H9 (cell line): ENCODE measurements at regions not wholly inside any gene's neighbourhood (a gene's known extent, or its start where the extent isn't known, plus 50 kb on each side); places are given as distances from the start of the nearest gene placed in this dataset.

Source experiments
- DNase-seq: peaks from one replicate; pipeline ENCODE4 v3.0.0-alpha.2; 2017
- H2AFZ ChIP-seq: one replicate; pipeline ENCODE4 v1.6.1; 2013; ENCODE audit warnings: mild to moderate bottlenecking, low read length, control low read depth, moderate library complexity
- H2AK5ac ChIP-seq: 2 replicates; pipeline ENCODE4 v1.6.1; 2013; ENCODE audit warnings: low read length, control low read depth, mixed read lengths; ENCODE audit not compliant: insufficient read length
- H2BK120ac ChIP-seq: one replicate; pipeline ENCODE4 v1.6.1; 2013; ENCODE audit warnings: low read depth, mild to moderate bottlenecking, low read length, control low read depth, inconsistent platforms; ENCODE audit not compliant: poor library complexity, severe bottlenecking
- H2BK12ac ChIP-seq: 2 replicates; pipeline ENCODE4 v1.6.1; 2013; ENCODE audit warnings: low read length, control low read depth, mixed read lengths, low read depth; ENCODE audit not compliant: insufficient read length
- H2BK15ac ChIP-seq: 2 replicates; pipeline ENCODE4 v1.6.1; 2013; ENCODE audit warnings: low read depth, low read length, control low read depth
- H2BK20ac ChIP-seq: one replicate; pipeline ENCODE4 v1.6.1; 2013; ENCODE audit warnings: low read depth, mild to moderate bottlenecking, low read length, control low read depth, inconsistent platforms; ENCODE audit not compliant: poor library complexity, severe bottlenecking
- H2BK5ac ChIP-seq: 2 replicates; pipeline ENCODE4 v1.6.1; 2013; ENCODE audit warnings: low read length, control low read depth, mixed read lengths; ENCODE audit not compliant: insufficient read length
- H3K14ac ChIP-seq: 2 replicates; pipeline ENCODE4 v1.6.1; 2013; ENCODE audit warnings: low read length, control low read depth; ENCODE audit not compliant: insufficient read depth
- H3K18ac ChIP-seq: 2 replicates; pipeline ENCODE4 v1.6.1; 2013; ENCODE audit warnings: low read depth, mild to moderate bottlenecking, mixed read lengths, low read length, control low read depth; ENCODE audit not compliant: insufficient read length
- H3K23ac ChIP-seq: 2 replicates; pipeline ENCODE4 v1.6.1; 2013; ENCODE audit warnings: low read length, control low read depth, mixed read lengths, low read depth; ENCODE audit not compliant: insufficient read length
- H3K23me2 ChIP-seq: 2 replicates; pipeline ENCODE4 v1.6.1; 2013; ENCODE audit warnings: low read depth, mild to moderate bottlenecking, mixed read lengths, low read length, control low read depth; ENCODE audit not compliant: insufficient read length, poor library complexity, severe bottlenecking
- H3K27ac ChIP-seq: 2 replicates; pipeline ENCODE4 v1.5.1; 2013; ENCODE audit warnings: low read length, control low read depth, mixed read lengths, low read depth; ENCODE audit not compliant: insufficient read length
- H3K27me3 ChIP-seq: 2 replicates; pipeline ENCODE4 v1.6.1; 2013; ENCODE audit warnings: low read length, control low read depth, inconsistent platforms; ENCODE audit not compliant: insufficient read depth
- H3K4ac ChIP-seq: 2 replicates; pipeline ENCODE4 v1.6.1; 2013; ENCODE audit warnings: low read depth, mild to moderate bottlenecking, control low read depth, inconsistent platforms, low read length, moderate library complexity
- H3K4me1 ChIP-seq: 2 replicates; pipeline ENCODE4 v1.6.1; 2013; ENCODE audit warnings: low read length, control low read depth, inconsistent platforms; ENCODE audit not compliant: insufficient read depth
- H3K4me2 ChIP-seq: 2 replicates; pipeline ENCODE4 v1.6.1; 2013; ENCODE audit warnings: low read length, control low read depth, mixed read lengths; ENCODE audit not compliant: insufficient read length, insufficient read depth
- H3K56ac ChIP-seq: 2 replicates; pipeline ENCODE4 v1.6.1; 2013; ENCODE audit warnings: low read depth, mild to moderate bottlenecking, mixed read lengths, low read length, control low read depth; ENCODE audit not compliant: insufficient read length
- H3K79me1 ChIP-seq: 2 replicates; pipeline ENCODE4 v1.6.1; 2013; ENCODE audit warnings: low read depth, mild to moderate bottlenecking, moderate library complexity, low read length, control low read depth, inconsistent platforms; ENCODE audit not compliant: insufficient read depth, poor library complexity, severe bottlenecking
- H3K79me2 ChIP-seq: 2 replicates; pipeline ENCODE4 v1.6.1; 2013; ENCODE audit warnings: low read length, control low read depth, inconsistent platforms; ENCODE audit not compliant: insufficient read depth
- H3K9ac ChIP-seq: 2 replicates; pipeline ENCODE4 v1.6.1; 2013; ENCODE audit warnings: low read length, control low read depth, mixed read lengths; ENCODE audit not compliant: insufficient read length; ENCODE audit errors: extremely low read depth
- H3K9me3 ChIP-seq: one replicate; pipeline ENCODE4 v1.6.1; 2013; ENCODE audit warnings: low read depth, low read length, inconsistent platforms; ENCODE audit not compliant: control insufficient read depth
- H3T11ph ChIP-seq: one replicate; pipeline ENCODE4 v1.6.1; 2013; ENCODE audit warnings: mild to moderate bottlenecking, low read length, control low read depth, inconsistent platforms
- H4K20me1 ChIP-seq: one replicate; pipeline ENCODE4 v1.6.1; 2013; ENCODE audit not compliant: control insufficient read depth, insufficient read length, insufficient read depth
- H4K5ac ChIP-seq: 2 replicates; pipeline ENCODE4 v1.6.1; 2013; ENCODE audit warnings: low read depth, mild to moderate bottlenecking, mixed read lengths, low read length, control low read depth; ENCODE audit not compliant: insufficient read length
- H4K8ac ChIP-seq: replicated peaks from 2 replicates; pipeline ENCODE4 v1.6.1; 2013; ENCODE audit warnings: low read length, control low read depth, mixed read lengths, low read depth; ENCODE audit not compliant: insufficient read length
- H4K91ac ChIP-seq: 2 replicates; pipeline ENCODE4 v1.6.1; 2013; ENCODE audit warnings: low read depth, mild to moderate bottlenecking, moderate library complexity, mixed read lengths, low read length, control low read depth; ENCODE audit not compliant: insufficient read length
- H3K27ac Mint-ChIP-seq, 3 experiments: 2 replicates in 2 of 3; 3 replicates in 1 of 3; pipeline ENCODE4 v1.8.0; 2020 to 2021; ENCODE audit warnings: mixed read lengths in 3 of 3, mild to moderate bottlenecking in 1 of 3, moderate library complexity in 1 of 3
- H3K27me3 Mint-ChIP-seq: 2 replicates; pipeline ENCODE4 v1.8.0; 2021; ENCODE audit warnings: low read depth, mild to moderate bottlenecking, moderate library complexity, mixed read lengths
- H3K36me3 Mint-ChIP-seq, 3 experiments: 2 replicates in 2 of 3; 3 replicates in 1 of 3; pipeline ENCODE4 v1.8.0; 2020 to 2021; ENCODE audit warnings: low read depth in 3 of 3, mixed read lengths in 3 of 3; ENCODE audit not compliant: insufficient read depth in 1 of 3
- H3K4me1 Mint-ChIP-seq, 2 experiments: 2 replicates each; pipeline ENCODE4 v1.8.0; 2020; ENCODE audit warnings: mixed read lengths in 2 of 2
- H3K4me3 Mint-ChIP-seq, 2 experiments: 2 replicates in 1 of 2; 3 replicates in 1 of 2; pipeline ENCODE4 v1.8.0; 2020 to 2021; ENCODE audit warnings: mild to moderate bottlenecking in 2 of 2, mixed read lengths in 2 of 2, moderate library complexity in 1 of 2
- H3K9me3 Mint-ChIP-seq, 2 experiments: 2 replicates in 1 of 2; 3 replicates in 1 of 2; pipeline ENCODE4 v1.8.0; 2020; ENCODE audit warnings: mild to moderate bottlenecking in 2 of 2, mixed read lengths in 2 of 2, moderate library complexity in 1 of 2
- WGBS: extraction: QIAGEN DNeasy Blood & Tissue Kit; methylation state at CpG from one replicate; pipeline ENCODE4 v1.1.7; 2013; ENCODE audit warnings: missing lambda C conversion rate, low lambda C conversion rate, mixed read lengths; ENCODE audit not compliant: insufficient read length; ENCODE audit errors: extremely low coverage; 5-methylcytosine and 5-hydroxymethylcytosine counted together
- TF ChIP-seq, protein P1 (sequence below): fragments of 200-600 bp; sonication (generic); conservative IDR thresholded peaks from 3 replicates; pipeline ENCODE4 v1.8.0; 2021; ENCODE audit warnings: antibody characterized with exemption, mild to moderate bottlenecking

- DNase-seq, result no peak
- no peak overlapping the region for H3K9ac ChIP-seq
- no peak overlapping the region for H3K27ac ChIP-seq
- no peak overlapping the region for H3K56ac ChIP-seq
- no peaks in the 10 kb centered on the region for H3K9me3 ChIP-seq
- H3K4me1 Mint-ChIP-seq, result peaks cover 12 to 16% of the 10 kb centered on the region in 2 experiments
- no peak overlapping the region for H2AFZ ChIP-seq
- H3K14ac ChIP-seq, result no peak overlapping the region
- H4K8ac ChIP-seq, result no peak overlapping the region
- H4K5ac ChIP-seq, result no peak overlapping the region
- H3K4ac ChIP-seq, result no peak overlapping the region
- no CpG with 5 or more reads among the region's 4 CpGs for WGBS
- no peaks in the 10 kb centered on the region for H3K23me2 ChIP-seq
- H2BK12ac ChIP-seq, result no peak overlapping the region
- H2AK5ac ChIP-seq, result no peak overlapping the region
- H2BK120ac ChIP-seq, result no peak overlapping the region
- no peaks in the 10 kb centered on the region; the same call in 1 of the 2 replicates for H3K4me1 ChIP-seq
- no peak overlapping the region for H3K4me3 Mint-ChIP-seq
- no peaks in the 10 kb centered on the region for H3K27me3 ChIP-seq
- H3K36me3 Mint-ChIP-seq, result peaks cover 2% of the 10 kb centered on the region in 3 experiments; a peak in 5 of 7 replicates
- peaks cover 2 to 3% of the 10 kb centered on the region in 2 experiments for H3K9me3 Mint-ChIP-seq
- no peak overlapping the region for H2BK20ac ChIP-seq
- H3K79me1 ChIP-seq, result no peaks in the 10 kb centered on the region
- no peaks in the 10 kb centered on the region for H3K79me2 ChIP-seq
- no peak overlapping the region for H3K27ac Mint-ChIP-seq
- H2BK5ac ChIP-seq, result no peak overlapping the region
- H3K18ac ChIP-seq, result no peak overlapping the region
- no peak overlapping the region for H3K23ac ChIP-seq
- no peaks in the 10 kb centered on the region; the same call in 1 of the 2 replicates for H3K27me3 Mint-ChIP-seq
- H3T11ph ChIP-seq, result no peak overlapping the region
- no peak overlapping the region for H4K91ac ChIP-seq
- TF ChIP-seq, protein P1, sequence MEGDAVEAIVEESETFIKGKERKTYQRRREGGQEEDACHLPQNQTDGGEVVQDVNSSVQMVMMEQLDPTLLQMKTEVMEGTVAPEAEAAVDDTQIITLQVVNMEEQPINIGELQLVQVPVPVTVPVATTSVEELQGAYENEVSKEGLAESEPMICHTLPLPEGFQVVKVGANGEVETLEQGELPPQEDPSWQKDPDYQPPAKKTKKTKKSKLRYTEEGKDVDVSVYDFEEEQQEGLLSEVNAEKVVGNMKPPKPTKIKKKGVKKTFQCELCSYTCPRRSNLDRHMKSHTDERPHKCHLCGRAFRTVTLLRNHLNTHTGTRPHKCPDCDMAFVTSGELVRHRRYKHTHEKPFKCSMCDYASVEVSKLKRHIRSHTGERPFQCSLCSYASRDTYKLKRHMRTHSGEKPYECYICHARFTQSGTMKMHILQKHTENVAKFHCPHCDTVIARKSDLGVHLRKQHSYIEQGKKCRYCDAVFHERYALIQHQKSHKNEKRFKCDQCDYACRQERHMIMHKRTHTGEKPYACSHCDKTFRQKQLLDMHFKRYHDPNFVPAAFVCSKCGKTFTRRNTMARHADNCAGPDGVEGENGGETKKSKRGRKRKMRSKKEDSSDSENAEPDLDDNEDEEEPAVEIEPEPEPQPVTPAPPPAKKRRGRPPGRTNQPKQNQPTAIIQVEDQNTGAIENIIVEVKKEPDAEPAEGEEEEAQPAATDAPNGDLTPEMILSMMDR, result peak; percentile 82
- no peak overlapping the region for H2BK15ac ChIP-seq
- no peak overlapping the region for H3K4me2 ChIP-seq
- H4K20me1 ChIP-seq, result no peaks in the 10 kb centered on the region
These were observed 63.8 kb upstream of the TAPT1 start for GRCh38 chr4:16289897-16290554.
